ENCODE measurements at regions not wholly inside any gene's neighbourhood (a gene's known extent, or its start where the extent isn't known, plus 50 kb on each side); places are given as distances from the start of the nearest gene placed in this dataset.

- H3K27ac Mint-ChIP-seq (ENCODE audit: unreplicated experiment): no peak overlapping the region
- no peak for DNase-seq
- no peak overlapping the region for H3K4me3 Mint-ChIP-seq (ENCODE audit: low read depth, unreplicated experiment)
- H3K4me1 Mint-ChIP-seq (ENCODE audit: low read depth, unreplicated experiment): no peaks in the 10 kb centered on the region
- intact Hi-C loops (cut with micrococcal nuclease; ENCODE audit: unreplicated experiment): no loop called here
- H3K36me3 Mint-ChIP-seq (ENCODE audit: insufficient read depth, unreplicated experiment): no peaks in the 10 kb centered on the region
- no TSS peak for BruUV-seq (replicated peaks)
- TF ChIP-seq, protein P1, sequence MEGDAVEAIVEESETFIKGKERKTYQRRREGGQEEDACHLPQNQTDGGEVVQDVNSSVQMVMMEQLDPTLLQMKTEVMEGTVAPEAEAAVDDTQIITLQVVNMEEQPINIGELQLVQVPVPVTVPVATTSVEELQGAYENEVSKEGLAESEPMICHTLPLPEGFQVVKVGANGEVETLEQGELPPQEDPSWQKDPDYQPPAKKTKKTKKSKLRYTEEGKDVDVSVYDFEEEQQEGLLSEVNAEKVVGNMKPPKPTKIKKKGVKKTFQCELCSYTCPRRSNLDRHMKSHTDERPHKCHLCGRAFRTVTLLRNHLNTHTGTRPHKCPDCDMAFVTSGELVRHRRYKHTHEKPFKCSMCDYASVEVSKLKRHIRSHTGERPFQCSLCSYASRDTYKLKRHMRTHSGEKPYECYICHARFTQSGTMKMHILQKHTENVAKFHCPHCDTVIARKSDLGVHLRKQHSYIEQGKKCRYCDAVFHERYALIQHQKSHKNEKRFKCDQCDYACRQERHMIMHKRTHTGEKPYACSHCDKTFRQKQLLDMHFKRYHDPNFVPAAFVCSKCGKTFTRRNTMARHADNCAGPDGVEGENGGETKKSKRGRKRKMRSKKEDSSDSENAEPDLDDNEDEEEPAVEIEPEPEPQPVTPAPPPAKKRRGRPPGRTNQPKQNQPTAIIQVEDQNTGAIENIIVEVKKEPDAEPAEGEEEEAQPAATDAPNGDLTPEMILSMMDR (IDR thresholded peaks at IDR 0.05; ENCODE audit: unreplicated experiment): no peak
- no peaks in the 10 kb centered on the region for H3K9me3 Mint-ChIP-seq (ENCODE audit: low read depth, unreplicated experiment)
- CTCF ChIA-PET: interaction anchor here (0.7 kb wide), 1 partner anchor 329 kb away, joined by 3 read pairs; no protein-coding TSS in a partner anchor
- H3K27me3 Mint-ChIP-seq (ENCODE audit: unreplicated experiment): peaks cover 8% of the 10 kb centered on the region
Observed at GRCh38 chr5:53160895-53161294, 51.3 kb upstream of the MOCS2 start.

DNA sequence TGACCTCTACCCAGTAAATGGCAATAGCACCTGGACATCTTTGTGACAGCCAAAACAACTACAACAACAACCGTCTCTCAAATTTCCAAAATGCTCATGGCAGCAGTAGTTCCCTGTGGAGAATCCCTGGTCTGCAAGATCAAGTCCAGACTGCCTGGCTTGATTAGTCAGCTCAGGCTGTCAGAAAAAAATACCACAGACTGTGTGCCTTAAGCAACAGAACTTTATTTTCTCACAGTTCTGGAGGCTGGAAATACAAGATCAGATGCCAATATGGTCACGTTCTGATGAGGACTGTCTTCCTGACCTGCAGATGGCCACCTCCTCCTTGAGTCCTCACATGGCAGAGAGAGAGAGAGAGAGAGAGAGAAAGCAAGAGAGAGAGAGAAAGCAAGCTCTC lies 52.3 kb upstream of the MOCS2 start:
- Mint-ChIP-seq H3K4me3 (ENCODE audit: low read depth, unreplicated experiment) (no peak overlapping the region), H3K27me3 (ENCODE audit: unreplicated experiment) (peaks cover 6% of the 10 kb centered on the region), H3K4me1 (ENCODE audit: low read depth, unreplicated experiment) (no peaks in the 10 kb centered on the region), H3K36me3 (ENCODE audit: insufficient read depth, unreplicated experiment) (no peaks in the 10 kb centered on the region), H3K27ac (ENCODE audit: unreplicated experiment) (no peak overlapping the region), H3K9me3 (ENCODE audit: low read depth, unreplicated experiment) (no peaks in the 10 kb centered on the region)
- CTCF ChIA-PET: no interaction called here
- intact Hi-C loops (cut with micrococcal nuclease; ENCODE audit: unreplicated experiment): no loop called here
- no peak for DNase-seq
- TF ChIP-seq, protein P1 (IDR thresholded peaks at IDR 0.05; ENCODE audit: unreplicated experiment): no peak
- no TSS peak for BruUV-seq (replicated peaks)

DNA sequence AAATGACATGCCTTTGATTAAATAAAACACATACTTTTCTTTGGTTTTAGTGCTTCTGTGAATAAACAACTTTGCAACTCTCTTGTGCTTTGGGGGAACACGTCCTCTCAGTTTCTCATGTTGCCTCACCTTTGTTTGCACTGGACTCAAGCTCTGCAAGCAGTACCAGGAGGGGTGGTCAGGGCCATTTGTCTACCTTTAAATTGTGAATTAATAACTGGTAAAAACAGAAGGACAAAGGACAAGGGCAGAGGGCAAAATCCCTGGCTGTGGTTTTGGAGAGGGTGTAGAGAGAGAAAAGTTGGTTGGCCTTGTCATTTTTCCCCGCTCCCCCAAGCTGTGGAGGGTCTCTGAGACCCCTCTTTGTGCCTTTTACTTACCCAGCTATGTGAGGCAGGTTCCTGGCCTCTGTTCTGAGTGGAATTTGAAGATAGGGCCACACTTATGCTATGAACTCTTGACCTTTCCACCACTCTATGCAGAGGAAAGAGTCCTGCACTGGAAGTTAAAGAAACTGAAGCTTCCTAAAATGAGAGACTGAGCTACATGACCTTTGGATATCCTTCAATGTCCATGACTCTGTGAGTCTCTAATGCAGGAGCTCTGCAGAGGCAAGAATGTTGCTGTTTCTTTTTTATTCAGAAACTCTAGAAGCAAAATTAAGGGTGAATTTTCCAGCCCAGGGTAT lies 55.1 kb upstream of the MOCS2 start:
- CTCF ChIA-PET: no interaction called here
- Mint-ChIP-seq H3K27me3 (ENCODE audit: unreplicated experiment) (no peaks in the 10 kb centered on the region), H3K4me3 (ENCODE audit: low read depth, unreplicated experiment) (no peak overlapping the region), H3K36me3 (ENCODE audit: insufficient read depth, unreplicated experiment) (no peaks in the 10 kb centered on the region), H3K27ac (ENCODE audit: unreplicated experiment) (no peak overlapping the region), H3K4me1 (ENCODE audit: low read depth, unreplicated experiment) (no peaks in the 10 kb centered on the region), H3K9me3 (ENCODE audit: low read depth, unreplicated experiment) (no peaks in the 10 kb centered on the region)
- no TSS peak for BruUV-seq (replicated peaks)
- no peak for DNase-seq
- TF ChIP-seq, protein P1 (IDR thresholded peaks at IDR 0.05; ENCODE audit: unreplicated experiment): no peak
- intact Hi-C loops (cut with micrococcal nuclease; ENCODE audit: unreplicated experiment): no loop called here

GRCh38 chr5:53165431-53166182 lies 56.0 kb upstream of the MOCS2 start:
- Mint-ChIP-seq H3K9me3 (ENCODE audit: low read depth, unreplicated experiment) (no peaks in the 10 kb centered on the region), H3K4me3 (ENCODE audit: low read depth, unreplicated experiment) (no peak overlapping the region), H3K27me3 (ENCODE audit: unreplicated experiment) (no peaks in the 10 kb centered on the region), H3K36me3 (ENCODE audit: insufficient read depth, unreplicated experiment) (no peaks in the 10 kb centered on the region), H3K4me1 (ENCODE audit: low read depth, unreplicated experiment) (no peaks in the 10 kb centered on the region), H3K27ac (ENCODE audit: unreplicated experiment) (no peak overlapping the region)
- CTCF ChIA-PET: no interaction called here
- DNase-seq: no peak
- BruUV-seq (replicated peaks): no TSS peak
- TF ChIP-seq, protein P1 (IDR thresholded peaks at IDR 0.05; ENCODE audit: unreplicated experiment): no peak
- intact Hi-C loops (cut with micrococcal nuclease; ENCODE audit: unreplicated experiment): no loop called here
